Skin of body (tissue), 1 donor: ENCODE measurements at regions not wholly inside any gene's neighbourhood (a gene's known extent, or its start where the extent isn't known, plus 50 kb on each side); places are given as distances from the start of the nearest gene placed in this dataset.

Experiments
- DNase-seq: peaks from one replicate; lab custom pipeline; 2025; lab: John Stamatoyannopoulos, UW

GRCh38 chrX:14476205-14476604 lies 53.1 kb upstream of the GLRA2 start:
- DNase-seq = peak; percentile 84

GRCh38 chrX:14449773-14450172 lies 79.6 kb upstream of the GLRA2 start:
- DNase-seq = no peak

GRCh38 chrX:14448406-14448805 lies 80.9 kb upstream of the GLRA2 start:
- no peak for DNase-seq

GRCh38 chrX:14440106-14440505 lies 89.2 kb upstream of the GLRA2 start:
- no peak for DNase-seq

- no peak for DNase-seq
Measured at GRCh38 chrX:14427614-14428013, 101.7 kb upstream of the GLRA2 start.

GRCh38 chrX:14420841-14421240 lies 108.5 kb upstream of the GLRA2 start:
- DNase-seq = peak; percentile 35

GRCh38 chrX:14412686-14413085 lies 116.7 kb upstream of the GLRA2 start:
- DNase-seq = no peak

- no peak for DNase-seq
Measured at GRCh38 chrX:14411326-14411725, 118.0 kb upstream of the GLRA2 start.

- no peak for DNase-seq
Measured at GRCh38 chrX:14409341-14409740, 120.0 kb upstream of the GLRA2 start.

GRCh38 chrX:14406225-14406624 lies 123.1 kb upstream of the GLRA2 start:
- no peak for DNase-seq

GRCh38 chrX:14398725-14399124 lies 130.6 kb upstream of the GLRA2 start:
- DNase-seq = no peak

GRCh38 chrX:14389682-14390081 lies 139.7 kb upstream of the GLRA2 start:
- no peak for DNase-seq

- no peak for DNase-seq
Measured at GRCh38 chrX:14386981-14387380, 142.4 kb upstream of the GLRA2 start.

GRCh38 chrX:14380044-14380443 lies 149.3 kb upstream of the GLRA2 start:
- DNase-seq = no peak

- no peak for DNase-seq
Measured at GRCh38 chrX:14377427-14377826, 151.9 kb upstream of the GLRA2 start.

GRCh38 chrX:14363728-14364127 lies 165.6 kb upstream of the GLRA2 start:
- no peak for DNase-seq

- no peak for DNase-seq
Measured at GRCh38 chrX:14362721-14363120, 166.6 kb upstream of the GLRA2 start.

- no peak for DNase-seq
Measured at GRCh38 chrX:14361435-14361834, 167.9 kb upstream of the GLRA2 start.

- no peak for DNase-seq
Measured at GRCh38 chrX:14359727-14360126, 169.6 kb upstream of the GLRA2 start.

- no peak for DNase-seq
Measured at GRCh38 chrX:14359316-14359715, 170.0 kb upstream of the GLRA2 start.

GRCh38 chrX:14357314-14357713 lies 172.0 kb upstream of the GLRA2 start:
- no peak for DNase-seq

GRCh38 chrX:14356401-14356800 lies 172.9 kb upstream of the GLRA2 start:
- no peak for DNase-seq

GRCh38 chrX:14355556-14355955 lies 173.8 kb upstream of the GLRA2 start:
- DNase-seq = no peak

GRCh38 chrX:14354521-14354920 lies 174.8 kb upstream of the GLRA2 start:
- DNase-seq = peak; percentile 20

GRCh38 chrX:14352511-14352910 lies 176.8 kb upstream of the GLRA2 start:
- peak; percentile 43 for DNase-seq
